GM23338 (cell line): ENCODE measurements at regions not wholly inside any gene's neighbourhood (a gene's known extent, or its start where the extent isn't known, plus 50 kb on each side); places are given as distances from the start of the nearest gene placed in this dataset.

ENCODE experiments used
- ATAC-seq: fragments of 200-7000 bp; cut with Tn5 transposase; 3 replicates; pipeline ENCODE4 v1.9.1; 2020
- DNase-seq: peaks from one replicate; pipeline ENCODE4 v3.0.0-alpha.2; 2015; ENCODE audit warnings: low spot score
- H2AFZ ChIP-seq: fragments of 200-600 bp; sonication (generic); 2 replicates; pipeline ENCODE4 v1.8.0; 2016; ENCODE audit warnings: antibody characterized with exemption, mild to moderate bottlenecking, moderate library complexity
- H3F3A ChIP-seq: fragments of 200-600 bp; sonication (generic); replicated peaks from 2 replicates; pipeline ENCODE4 v1.8.0; 2017; ENCODE audit warnings: antibody characterized with exemption, mixed run types, low read depth
- H3K27ac ChIP-seq: fragments of 200-600 bp; sonication (generic); 2 replicates; pipeline ENCODE4 v1.6.1; 2016; ENCODE audit warnings: low read depth
- H3K27me3 ChIP-seq: fragments of 200-600 bp; sonication (generic); 2 replicates; pipeline ENCODE4 v1.8.0; 2016; ENCODE audit warnings: mild to moderate bottlenecking, mixed run types, moderate library complexity; ENCODE audit not compliant: insufficient read depth
- H3K36me3 ChIP-seq: fragments of 200-600 bp; sonication (generic); 2 replicates; pipeline ENCODE4 v1.8.0; 2016; ENCODE audit warnings: mild to moderate bottlenecking; ENCODE audit not compliant: insufficient read depth
- H3K4me1 ChIP-seq: fragments of 200-600 bp; sonication (generic); 2 replicates; pipeline ENCODE4 v1.8.0; 2016; ENCODE audit warnings: mild to moderate bottlenecking, moderate library complexity; ENCODE audit not compliant: insufficient read depth
- H3K4me2 ChIP-seq: fragments of 200-600 bp; sonication (generic); 2 replicates; pipeline ENCODE4 v1.7.1; 2017; ENCODE audit warnings: mixed run types
- H3K4me3 ChIP-seq: fragments of 200-600 bp; sonication (generic); 2 replicates; pipeline ENCODE4 v1.6.1; 2016; ENCODE audit warnings: mixed run types
- H3K79me2 ChIP-seq: fragments of 200-600 bp; sonication (generic); replicated peaks from 2 replicates; pipeline ENCODE4 v1.8.0; 2017; ENCODE audit warnings: mild to moderate bottlenecking; ENCODE audit not compliant: insufficient read depth
- H3K9me2 ChIP-seq: fragments of 200-600 bp; sonication (generic); 2 replicates; pipeline ENCODE4 v1.8.0; 2017; ENCODE audit not compliant: insufficient read depth
- H4K20me1 ChIP-seq: fragments of 200-600 bp; sonication (generic); replicated peaks from 2 replicates; pipeline ENCODE4 v1.8.0; 2017; ENCODE audit warnings: mild to moderate bottlenecking; ENCODE audit not compliant: insufficient read depth
- H3K27ac Mint-ChIP-seq: 2 replicates; pipeline ENCODE4 v1.8.0; 2020; ENCODE audit warnings: inconsistent platforms, mild to moderate bottlenecking, moderate library complexity, mixed read lengths
- H3K27me3 Mint-ChIP-seq: 3 replicates; pipeline ENCODE4 v1.8.0; 2022; ENCODE audit warnings: low read depth, mild to moderate bottlenecking, moderate library complexity, mixed read lengths, inconsistent platforms; ENCODE audit not compliant: insufficient read depth, poor library complexity
- H3K36me3 Mint-ChIP-seq: 3 replicates; pipeline ENCODE4 v1.8.0; 2021; ENCODE audit warnings: low read depth, mild to moderate bottlenecking, inconsistent platforms, moderate library complexity, mixed read lengths
- H3K4me1 Mint-ChIP-seq: 3 replicates; pipeline ENCODE4 v1.8.0; 2020; ENCODE audit warnings: mild to moderate bottlenecking, inconsistent platforms, mixed read lengths
- H3K4me3 Mint-ChIP-seq: 3 replicates; pipeline ENCODE4 v1.8.0; 2021; ENCODE audit warnings: moderate library complexity, mild to moderate bottlenecking, inconsistent platforms, mixed read lengths
- H3K9me3 Mint-ChIP-seq: 3 replicates; pipeline ENCODE4 v1.8.0; 2020; ENCODE audit warnings: moderate library complexity, mild to moderate bottlenecking, inconsistent platforms, mixed read lengths
- CREB1 ChIP-seq: fragments of 250-450 bp; sonication (Bioruptor Pico); IDR thresholded peaks from 2 replicates; pipeline ENCODE4 v1.5.0; 2020; ENCODE audit warnings: low read depth, mild to moderate bottlenecking, moderate library complexity
- EZH2 ChIP-seq: fragments of 200-600 bp; sonication (generic); IDR thresholded peaks from one replicate; pipeline ENCODE4 v1.8.0; 2017; ENCODE audit warnings: antibody characterized with exemption, mild to moderate bottlenecking, low read depth; ENCODE audit not compliant: unreplicated experiment
- EZH2phosphoT487 ChIP-seq: fragments of 200-600 bp; sonication (generic); IDR thresholded peaks from one replicate; pipeline ENCODE4 v1.8.1; 2018; ENCODE audit warnings: antibody characterized with exemption; ENCODE audit not compliant: unreplicated experiment
- JUNB ChIP-seq: IDR thresholded peaks from one replicate; pipeline ENCODE4 v1.6.1; 2016; ENCODE audit warnings: antibody characterized with exemption; ENCODE audit not compliant: unreplicated experiment
- NANOG ChIP-seq: IDR thresholded peaks from 2 replicates; pipeline ENCODE4 v1.6.1; 2016; ENCODE audit warnings: antibody characterized with exemption, borderline replicate concordance
- POLR2AphosphoS5 ChIP-seq: IDR thresholded peaks from 2 replicates; pipeline ENCODE4 v1.6.1; 2016; ENCODE audit warnings: antibody characterized with exemption, low read depth
- STAT1 ChIP-seq: IDR thresholded peaks from one replicate; pipeline ENCODE4 v1.6.1; 2016; ENCODE audit warnings: antibody characterized with exemption; ENCODE audit not compliant: unreplicated experiment
- ZNF114 ChIP-seq: fragments of 250-450 bp; sonication (Bioruptor Pico); IDR thresholded peaks from 2 replicates; pipeline ENCODE4 v1.5.0; 2020; ENCODE audit warnings: mild to moderate bottlenecking, moderate library complexity
- ZNF331 ChIP-seq: fragments of 250-450 bp; sonication (Bioruptor Pico); IDR thresholded peaks from 2 replicates; pipeline ENCODE4 v1.5.0; 2020; ENCODE audit warnings: low read depth, mild to moderate bottlenecking, moderate library complexity
- TF ChIP-seq, protein P1 (sequence below): IDR thresholded peaks from 2 replicates; pipeline ENCODE4 v1.6.1; 2016; ENCODE audit warnings: antibody characterized with exemption
- TF ChIP-seq, protein P2 (sequence below): IDR thresholded peaks from one replicate; pipeline ENCODE4 v1.6.1; 2018; ENCODE audit warnings: antibody characterized with exemption; ENCODE audit not compliant: unreplicated experiment
- TF ChIP-seq, protein P3 (sequence below), 2 experiments: fragments of 200-600 bp in 1 of 2; sonication (generic) in 1 of 2; conservative IDR thresholded peaks; 2 replicates each; pipeline versions ENCODE4 v1.5.1 to v1.6.1; 2016 to 2017; ENCODE audit warnings: antibody characterized with exemption in 2 of 2, low read depth in 2 of 2, mild to moderate bottlenecking in 2 of 2, moderate library complexity in 1 of 2
- TF ChIP-seq, protein P4 (sequence below): fragments of 250-450 bp; sonication (Bioruptor Pico); IDR thresholded peaks from 2 replicates; pipeline ENCODE4 v1.5.0; 2020; ENCODE audit warnings: mild to moderate bottlenecking, moderate library complexity

DNA sequence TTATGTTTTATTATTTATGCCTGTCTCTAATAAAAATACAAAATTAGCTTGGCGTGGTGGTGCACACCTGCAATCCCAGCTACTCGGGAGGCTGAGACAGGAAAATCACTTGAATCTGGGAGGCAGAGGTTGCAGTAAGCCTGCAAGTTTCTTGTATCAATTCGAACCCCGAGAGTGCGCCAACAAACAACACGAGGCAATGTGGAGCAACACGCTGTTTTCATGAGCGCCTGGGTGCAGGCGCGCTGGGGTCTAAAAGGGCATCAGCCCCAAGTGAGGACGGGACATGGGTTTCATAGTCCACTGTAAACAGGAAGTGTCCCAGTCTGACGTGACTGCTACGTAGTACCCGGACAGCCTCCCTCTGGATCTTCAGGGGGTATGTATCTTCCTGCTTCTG is 1634.6 kb upstream of the AGA start:
- H3K9me3 Mint-ChIP-seq: no peaks in the 10 kb centered on the region
- no peaks in the 10 kb centered on the region for H3K27me3 ChIP-seq
- no peaks in the 10 kb centered on the region for H3K79me2 ChIP-seq
- H3K36me3 Mint-ChIP-seq: no peaks in the 10 kb centered on the region
- no peaks in the 10 kb centered on the region for H4K20me1 ChIP-seq
- H3F3A ChIP-seq: no peaks in the 10 kb centered on the region
- H3K27ac ChIP-seq: no peak overlapping the region
- no peak overlapping the region for H3K4me3 Mint-ChIP-seq
- H3K4me1 Mint-ChIP-seq: peaks cover 2% of the 10 kb centered on the region; the same call in 1 of the 3 replicates
- TF ChIP-seq, protein P1, sequence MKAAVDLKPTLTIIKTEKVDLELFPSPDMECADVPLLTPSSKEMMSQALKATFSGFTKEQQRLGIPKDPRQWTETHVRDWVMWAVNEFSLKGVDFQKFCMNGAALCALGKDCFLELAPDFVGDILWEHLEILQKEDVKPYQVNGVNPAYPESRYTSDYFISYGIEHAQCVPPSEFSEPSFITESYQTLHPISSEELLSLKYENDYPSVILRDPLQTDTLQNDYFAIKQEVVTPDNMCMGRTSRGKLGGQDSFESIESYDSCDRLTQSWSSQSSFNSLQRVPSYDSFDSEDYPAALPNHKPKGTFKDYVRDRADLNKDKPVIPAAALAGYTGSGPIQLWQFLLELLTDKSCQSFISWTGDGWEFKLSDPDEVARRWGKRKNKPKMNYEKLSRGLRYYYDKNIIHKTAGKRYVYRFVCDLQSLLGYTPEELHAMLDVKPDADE: no peak
- TF ChIP-seq EZH2 (no peak), STAT1 (no peak), POLR2AphosphoS5 (no peak), ZNF331 (CRISPR knock-in tag) (no peak), CREB1 (no peak), JUNB (no peak), EZH2phosphoT487 (no peak), NANOG (no peak), ZNF114 (no peak)
- TF ChIP-seq, protein P2, sequence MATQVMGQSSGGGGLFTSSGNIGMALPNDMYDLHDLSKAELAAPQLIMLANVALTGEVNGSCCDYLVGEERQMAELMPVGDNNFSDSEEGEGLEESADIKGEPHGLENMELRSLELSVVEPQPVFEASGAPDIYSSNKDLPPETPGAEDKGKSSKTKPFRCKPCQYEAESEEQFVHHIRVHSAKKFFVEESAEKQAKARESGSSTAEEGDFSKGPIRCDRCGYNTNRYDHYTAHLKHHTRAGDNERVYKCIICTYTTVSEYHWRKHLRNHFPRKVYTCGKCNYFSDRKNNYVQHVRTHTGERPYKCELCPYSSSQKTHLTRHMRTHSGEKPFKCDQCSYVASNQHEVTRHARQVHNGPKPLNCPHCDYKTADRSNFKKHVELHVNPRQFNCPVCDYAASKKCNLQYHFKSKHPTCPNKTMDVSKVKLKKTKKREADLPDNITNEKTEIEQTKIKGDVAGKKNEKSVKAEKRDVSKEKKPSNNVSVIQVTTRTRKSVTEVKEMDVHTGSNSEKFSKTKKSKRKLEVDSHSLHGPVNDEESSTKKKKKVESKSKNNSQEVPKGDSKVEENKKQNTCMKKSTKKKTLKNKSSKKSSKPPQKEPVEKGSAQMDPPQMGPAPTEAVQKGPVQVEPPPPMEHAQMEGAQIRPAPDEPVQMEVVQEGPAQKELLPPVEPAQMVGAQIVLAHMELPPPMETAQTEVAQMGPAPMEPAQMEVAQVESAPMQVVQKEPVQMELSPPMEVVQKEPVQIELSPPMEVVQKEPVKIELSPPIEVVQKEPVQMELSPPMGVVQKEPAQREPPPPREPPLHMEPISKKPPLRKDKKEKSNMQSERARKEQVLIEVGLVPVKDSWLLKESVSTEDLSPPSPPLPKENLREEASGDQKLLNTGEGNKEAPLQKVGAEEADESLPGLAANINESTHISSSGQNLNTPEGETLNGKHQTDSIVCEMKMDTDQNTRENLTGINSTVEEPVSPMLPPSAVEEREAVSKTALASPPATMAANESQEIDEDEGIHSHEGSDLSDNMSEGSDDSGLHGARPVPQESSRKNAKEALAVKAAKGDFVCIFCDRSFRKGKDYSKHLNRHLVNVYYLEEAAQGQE: no peak
- TF ChIP-seq, protein P3, sequence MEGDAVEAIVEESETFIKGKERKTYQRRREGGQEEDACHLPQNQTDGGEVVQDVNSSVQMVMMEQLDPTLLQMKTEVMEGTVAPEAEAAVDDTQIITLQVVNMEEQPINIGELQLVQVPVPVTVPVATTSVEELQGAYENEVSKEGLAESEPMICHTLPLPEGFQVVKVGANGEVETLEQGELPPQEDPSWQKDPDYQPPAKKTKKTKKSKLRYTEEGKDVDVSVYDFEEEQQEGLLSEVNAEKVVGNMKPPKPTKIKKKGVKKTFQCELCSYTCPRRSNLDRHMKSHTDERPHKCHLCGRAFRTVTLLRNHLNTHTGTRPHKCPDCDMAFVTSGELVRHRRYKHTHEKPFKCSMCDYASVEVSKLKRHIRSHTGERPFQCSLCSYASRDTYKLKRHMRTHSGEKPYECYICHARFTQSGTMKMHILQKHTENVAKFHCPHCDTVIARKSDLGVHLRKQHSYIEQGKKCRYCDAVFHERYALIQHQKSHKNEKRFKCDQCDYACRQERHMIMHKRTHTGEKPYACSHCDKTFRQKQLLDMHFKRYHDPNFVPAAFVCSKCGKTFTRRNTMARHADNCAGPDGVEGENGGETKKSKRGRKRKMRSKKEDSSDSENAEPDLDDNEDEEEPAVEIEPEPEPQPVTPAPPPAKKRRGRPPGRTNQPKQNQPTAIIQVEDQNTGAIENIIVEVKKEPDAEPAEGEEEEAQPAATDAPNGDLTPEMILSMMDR (conservative IDR thresholded peaks at IDR 0.05; ENCODE audit: low read depth in 2 of 2): no peak
- TF ChIP-seq, protein P4, sequence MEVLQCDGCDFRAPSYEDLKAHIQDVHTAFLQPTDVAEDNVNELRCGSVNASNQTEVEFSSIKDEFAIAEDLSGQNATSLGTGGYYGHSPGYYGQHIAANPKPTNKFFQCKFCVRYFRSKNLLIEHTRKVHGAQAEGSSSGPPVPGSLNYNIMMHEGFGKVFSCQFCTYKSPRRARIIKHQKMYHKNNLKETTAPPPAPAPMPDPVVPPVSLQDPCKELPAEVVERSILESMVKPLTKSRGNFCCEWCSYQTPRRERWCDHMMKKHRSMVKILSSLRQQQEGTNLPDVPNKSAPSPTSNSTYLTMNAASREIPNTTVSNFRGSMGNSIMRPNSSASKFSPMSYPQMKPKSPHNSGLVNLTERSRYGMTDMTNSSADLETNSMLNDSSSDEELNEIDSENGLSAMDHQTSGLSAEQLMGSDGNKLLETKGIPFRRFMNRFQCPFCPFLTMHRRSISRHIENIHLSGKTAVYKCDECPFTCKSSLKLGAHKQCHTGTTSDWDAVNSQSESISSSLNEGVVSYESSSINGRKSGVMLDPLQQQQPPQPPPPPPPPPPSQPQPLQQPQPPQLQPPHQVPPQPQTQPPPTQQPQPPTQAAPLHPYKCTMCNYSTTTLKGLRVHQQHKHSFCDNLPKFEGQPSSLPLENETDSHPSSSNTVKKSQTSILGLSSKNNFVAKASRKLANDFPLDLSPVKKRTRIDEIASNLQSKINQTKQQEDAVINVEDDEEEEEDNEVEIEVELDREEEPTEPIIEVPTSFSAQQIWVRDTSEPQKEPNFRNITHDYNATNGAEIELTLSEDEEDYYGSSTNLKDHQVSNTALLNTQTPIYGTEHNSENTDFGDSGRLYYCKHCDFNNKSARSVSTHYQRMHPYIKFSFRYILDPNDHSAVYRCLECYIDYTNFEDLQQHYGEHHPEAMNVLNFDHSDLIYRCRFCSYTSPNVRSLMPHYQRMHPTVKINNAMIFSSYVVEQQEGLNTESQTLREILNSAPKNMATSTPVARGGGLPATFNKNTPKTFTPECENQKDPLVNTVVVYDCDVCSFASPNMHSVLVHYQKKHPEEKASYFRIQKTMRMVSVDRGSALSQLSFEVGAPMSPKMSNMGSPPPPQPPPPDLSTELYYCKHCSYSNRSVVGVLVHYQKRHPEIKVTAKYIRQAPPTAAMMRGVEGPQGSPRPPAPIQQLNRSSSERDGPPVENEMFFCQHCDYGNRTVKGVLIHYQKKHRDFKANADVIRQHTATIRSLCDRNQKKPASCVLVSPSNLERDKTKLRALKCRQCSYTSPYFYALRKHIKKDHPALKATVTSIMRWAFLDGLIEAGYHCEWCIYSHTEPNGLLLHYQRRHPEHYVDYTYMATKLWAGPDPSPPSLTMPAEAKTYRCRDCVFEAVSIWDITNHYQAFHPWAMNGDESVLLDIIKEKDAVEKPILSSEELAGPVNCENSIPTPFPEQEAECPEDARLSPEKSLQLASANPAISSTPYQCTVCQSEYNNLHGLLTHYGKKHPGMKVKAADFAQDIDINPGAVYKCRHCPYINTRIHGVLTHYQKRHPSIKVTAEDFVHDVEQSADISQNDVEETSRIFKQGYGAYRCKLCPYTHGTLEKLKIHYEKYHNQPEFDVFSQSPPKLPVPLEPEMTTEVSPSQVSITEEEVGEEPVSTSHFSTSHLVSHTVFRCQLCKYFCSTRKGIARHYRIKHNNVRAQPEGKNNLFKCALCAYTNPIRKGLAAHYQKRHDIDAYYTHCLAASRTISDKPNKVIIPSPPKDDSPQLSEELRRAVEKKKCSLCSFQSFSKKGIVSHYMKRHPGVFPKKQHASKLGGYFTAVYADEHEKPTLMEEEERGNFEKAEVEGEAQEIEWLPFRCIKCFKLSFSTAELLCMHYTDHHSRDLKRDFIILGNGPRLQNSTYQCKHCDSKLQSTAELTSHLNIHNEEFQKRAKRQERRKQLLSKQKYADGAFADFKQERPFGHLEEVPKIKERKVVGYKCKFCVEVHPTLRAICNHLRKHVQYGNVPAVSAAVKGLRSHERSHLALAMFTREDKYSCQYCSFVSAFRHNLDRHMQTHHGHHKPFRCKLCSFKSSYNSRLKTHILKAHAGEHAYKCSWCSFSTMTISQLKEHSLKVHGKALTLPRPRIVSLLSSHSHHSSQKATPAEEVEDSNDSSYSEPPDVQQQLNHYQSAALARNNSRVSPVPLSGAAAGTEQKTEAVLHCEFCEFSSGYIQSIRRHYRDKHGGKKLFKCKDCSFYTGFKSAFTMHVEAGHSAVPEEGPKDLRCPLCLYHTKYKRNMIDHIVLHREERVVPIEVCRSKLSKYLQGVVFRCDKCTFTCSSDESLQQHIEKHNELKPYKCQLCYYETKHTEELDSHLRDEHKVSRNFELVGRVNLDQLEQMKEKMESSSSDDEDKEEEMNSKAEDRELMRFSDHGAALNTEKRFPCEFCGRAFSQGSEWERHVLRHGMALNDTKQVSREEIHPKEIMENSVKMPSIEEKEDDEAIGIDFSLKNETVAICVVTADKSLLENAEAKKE (CRISPR knock-in tag): no peak
- H3K4me3 ChIP-seq: no peak overlapping the region
- no peak overlapping the region; the same call in 1 of the 2 replicates for H3K27ac Mint-ChIP-seq
- no peaks in the 10 kb centered on the region for H3K9me2 ChIP-seq
- ATAC-seq (no peak), DNase-seq (peak; percentile 1)
- no peaks in the 10 kb centered on the region for H3K36me3 ChIP-seq
- H3K27me3 Mint-ChIP-seq: peaks cover 1% of the 10 kb centered on the region
- H2AFZ ChIP-seq: peak overlapping the region; percentile 34; the same call in 1 of the 2 replicates
- no peak overlapping the region for H3K4me2 ChIP-seq
- H3K4me1 ChIP-seq: no peaks in the 10 kb centered on the region
